GM18526 (cell line): ENCODE measurements at regions not wholly inside any gene's neighbourhood (a gene's known extent, or its start where the extent isn't known, plus 50 kb on each side); places are given as distances from the start of the nearest gene placed in this dataset.

Source experiments
- POLR2A ChIP-seq: IDR thresholded peaks from 3 replicates; pipeline ENCODE4 v1.6.1; 2011; ENCODE audit not compliant: insufficient read length; ENCODE audit errors: extremely low read depth

GRCh38 chr17:72542317-72542716 lies 421.5 kb downstream of the SOX9 start:
- no peak for TF ChIP-seq POLR2A

GRCh38 chr17:72545766-72546165 lies 424.9 kb downstream of the SOX9 start:
- no peak for TF ChIP-seq POLR2A

- no peak for TF ChIP-seq POLR2A
Measured at GRCh38 chr17:72553051-72553755, 432.4 kb downstream of the SOX9 start.

- no peak for TF ChIP-seq POLR2A
Measured at GRCh38 chr17:72554508-72554907, 433.7 kb downstream of the SOX9 start.

- no peak for TF ChIP-seq POLR2A
Measured at GRCh38 chr17:72555052-72555451, 434.2 kb downstream of the SOX9 start.

- no peak for TF ChIP-seq POLR2A
Measured at GRCh38 chr17:72556944-72557826, 436.4 kb downstream of the SOX9 start.

GRCh38 chr17:72558971-72559476 lies 438.2 kb downstream of the SOX9 start:
- TF ChIP-seq POLR2A: no peak

GRCh38 chr17:72560303-72561247 lies 439.8 kb downstream of the SOX9 start:
- no peak for TF ChIP-seq POLR2A

- TF ChIP-seq POLR2A: no peak
Measured at GRCh38 chr17:72561266-72561665, 440.4 kb downstream of the SOX9 start.

GRCh38 chr17:72561680-72562079 lies 440.9 kb downstream of the SOX9 start:
- no peak for TF ChIP-seq POLR2A

GRCh38 chr17:72562615-72563188 lies 441.9 kb downstream of the SOX9 start:
- TF ChIP-seq POLR2A: no peak

GRCh38 chr17:72563952-72564351 lies 443.1 kb downstream of the SOX9 start:
- no peak for TF ChIP-seq POLR2A

- TF ChIP-seq POLR2A: no peak
Measured at GRCh38 chr17:72565006-72565405, 444.2 kb downstream of the SOX9 start.

- TF ChIP-seq POLR2A: no peak
Measured at GRCh38 chr17:72565758-72566157, 444.9 kb downstream of the SOX9 start.
